WERI-Rb-1 (cell line): ENCODE measurements at regions not wholly inside any gene's neighbourhood (a gene's known extent, or its start where the extent isn't known, plus 50 kb on each side); places are given as distances from the start of the nearest gene placed in this dataset.

ENCODE experiments used
- DNase-seq: peaks from one replicate; pipeline ENCODE4 v3.0.0-alpha.2; 2020
- H3K27ac ChIP-seq: fragments of 250-450 bp; sonication (Bioruptor Pico); 2 replicates; pipeline ENCODE4 v1.5.1; 2020; ENCODE audit warnings: mild to moderate bottlenecking, moderate library complexity
- H3K27me3 ChIP-seq: fragments of 250-450 bp; sonication (Bioruptor Pico); 2 replicates; pipeline ENCODE4 v1.5.1; 2021; ENCODE audit warnings: mild to moderate bottlenecking, low read depth, moderate library complexity; ENCODE audit not compliant: insufficient read depth, severe bottlenecking
- H3K36me3 ChIP-seq: fragments of 250-450 bp; sonication (Bioruptor Pico); 2 replicates; pipeline ENCODE4 v1.5.1; 2020; ENCODE audit warnings: mild to moderate bottlenecking, moderate library complexity
- H3K4me3 ChIP-seq: 2 replicates; pipeline ENCODE4 v1.5.1; 2011; ENCODE audit warnings: low read depth, mild to moderate bottlenecking, control low read depth, low read length
- H3K9me3 ChIP-seq: fragments of 250-450 bp; sonication (Bioruptor Pico); 2 replicates; pipeline ENCODE4 v1.5.1; 2021; ENCODE audit warnings: mild to moderate bottlenecking, moderate library complexity; ENCODE audit not compliant: severe bottlenecking
- TF ChIP-seq, protein P1 (sequence below): IDR thresholded peaks from 2 replicates; pipeline ENCODE4 v1.5.1; 2011; ENCODE audit warnings: low read depth, mild to moderate bottlenecking, control low read depth, inconsistent platforms, low read length

DNA sequence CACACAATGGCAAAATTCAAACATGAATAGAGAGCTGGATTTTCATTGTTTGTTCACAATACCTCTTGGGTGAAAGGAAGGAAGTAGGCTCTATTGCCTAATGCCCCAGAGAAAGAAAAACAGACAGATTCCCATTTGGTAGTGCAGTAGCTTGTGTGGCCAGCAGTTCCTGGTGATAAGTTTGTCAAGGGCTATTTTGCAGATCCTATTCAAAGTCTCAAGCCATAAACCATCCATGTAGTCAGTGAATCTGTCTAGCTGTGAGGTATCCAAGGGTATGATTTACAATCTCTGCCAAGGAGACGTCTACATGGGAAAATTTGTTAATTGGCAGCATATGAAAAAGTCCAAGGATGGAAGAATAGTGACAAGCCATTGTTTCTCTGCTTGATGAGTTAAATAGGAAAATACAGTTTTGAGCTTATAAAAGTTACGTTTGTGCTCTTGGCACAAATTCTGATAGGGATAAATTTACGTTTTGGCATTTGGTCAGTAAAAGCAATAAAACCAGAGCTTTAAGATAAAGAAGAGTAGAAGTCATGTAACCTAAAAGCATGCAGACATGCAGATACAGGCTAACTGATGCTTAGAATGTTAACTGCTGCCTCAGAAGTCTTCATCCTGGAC is 269.1 kb downstream of the GATA3 start:
- Histone ChIP-seq H3K27me3 (no peaks in the 10 kb centered on the region), H3K4me3 (no peak overlapping the region), H3K36me3 (no peaks in the 10 kb centered on the region), H3K9me3 (no peaks in the 10 kb centered on the region), H3K27ac (no peak overlapping the region)
- TF ChIP-seq, protein P1, sequence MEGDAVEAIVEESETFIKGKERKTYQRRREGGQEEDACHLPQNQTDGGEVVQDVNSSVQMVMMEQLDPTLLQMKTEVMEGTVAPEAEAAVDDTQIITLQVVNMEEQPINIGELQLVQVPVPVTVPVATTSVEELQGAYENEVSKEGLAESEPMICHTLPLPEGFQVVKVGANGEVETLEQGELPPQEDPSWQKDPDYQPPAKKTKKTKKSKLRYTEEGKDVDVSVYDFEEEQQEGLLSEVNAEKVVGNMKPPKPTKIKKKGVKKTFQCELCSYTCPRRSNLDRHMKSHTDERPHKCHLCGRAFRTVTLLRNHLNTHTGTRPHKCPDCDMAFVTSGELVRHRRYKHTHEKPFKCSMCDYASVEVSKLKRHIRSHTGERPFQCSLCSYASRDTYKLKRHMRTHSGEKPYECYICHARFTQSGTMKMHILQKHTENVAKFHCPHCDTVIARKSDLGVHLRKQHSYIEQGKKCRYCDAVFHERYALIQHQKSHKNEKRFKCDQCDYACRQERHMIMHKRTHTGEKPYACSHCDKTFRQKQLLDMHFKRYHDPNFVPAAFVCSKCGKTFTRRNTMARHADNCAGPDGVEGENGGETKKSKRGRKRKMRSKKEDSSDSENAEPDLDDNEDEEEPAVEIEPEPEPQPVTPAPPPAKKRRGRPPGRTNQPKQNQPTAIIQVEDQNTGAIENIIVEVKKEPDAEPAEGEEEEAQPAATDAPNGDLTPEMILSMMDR, result no peak
- no peak for DNase-seq

- Histone ChIP-seq H3K27me3 (no peaks in the 10 kb centered on the region), H3K36me3 (no peaks in the 10 kb centered on the region), H3K4me3 (no peak overlapping the region), H3K27ac (no peak overlapping the region), H3K9me3 (no peaks in the 10 kb centered on the region)
- TF ChIP-seq, protein P1, result no peak
- no peak for DNase-seq
Observed at GRCh38 chr10:8325024-8325980, 270.8 kb downstream of the GATA3 start.

- H3K9me3 ChIP-seq, result no peaks in the 10 kb centered on the region
- no peak overlapping the region for H3K4me3 ChIP-seq
- H3K27ac ChIP-seq, result no peak overlapping the region
- TF ChIP-seq, protein P1, result no peak
- H3K36me3 ChIP-seq, result no peaks in the 10 kb centered on the region
- no peak for DNase-seq
- H3K27me3 ChIP-seq, result no peaks in the 10 kb centered on the region
Observed at GRCh38 chr10:8326396-8327139, 272.1 kb downstream of the GATA3 start.

DNA sequence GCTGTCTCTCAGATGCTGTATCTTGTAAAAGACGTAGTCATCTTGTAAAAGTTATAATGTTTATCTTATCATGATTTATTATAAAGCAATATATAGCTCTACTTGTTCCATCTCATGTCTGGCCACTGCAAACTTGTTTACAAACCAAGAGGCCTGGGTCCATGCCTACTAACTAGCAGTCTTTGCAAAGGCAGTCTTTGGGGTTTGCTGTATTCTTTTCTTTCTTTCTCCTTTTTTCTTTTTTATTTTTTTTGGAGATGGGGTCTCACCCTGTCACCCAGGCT is 272.6 kb downstream of the GATA3 start:
- no peaks in the 10 kb centered on the region for H3K36me3 ChIP-seq
- H3K9me3 ChIP-seq, result no peaks in the 10 kb centered on the region
- DNase-seq, result no peak
- H3K4me3 ChIP-seq, result no peak overlapping the region
- peaks cover 2% of the 10 kb centered on the region for H3K27me3 ChIP-seq
- TF ChIP-seq, protein P1, result no peak
- H3K27ac ChIP-seq, result no peak overlapping the region

GRCh38 chr10:8331387-8331786 is 276.9 kb downstream of the GATA3 start:
- Histone ChIP-seq H3K36me3 (no peaks in the 10 kb centered on the region), H3K27me3 (peaks cover 5% of the 10 kb centered on the region), H3K27ac (no peak overlapping the region), H3K4me3 (no peak overlapping the region), H3K9me3 (no peaks in the 10 kb centered on the region)
- no peak for DNase-seq
- TF ChIP-seq, protein P1, result no peak
